NOMO-1 (cell line): ENCODE measurements at regions not wholly inside any gene's neighbourhood (a gene's known extent, or its start where the extent isn't known, plus 50 kb on each side); places are given as distances from the start of the nearest gene placed in this dataset.
A peak's percentile ranks its signal among the peaks of the same experiment; 100 is the strongest.
"Not testable (repeated sequence)": the region's sequence is repeated elsewhere in the genome, so short reads cannot be mapped to it uniquely, and the experiment has no call there.

Source experiments
- DNase-seq, 2 experiments: peaks; one replicate each; lab custom pipeline; 2025; ENCODE audit not compliant: unreplicated experiment in 2 of 2; lab: John Stamatoyannopoulos, UW

DNA sequence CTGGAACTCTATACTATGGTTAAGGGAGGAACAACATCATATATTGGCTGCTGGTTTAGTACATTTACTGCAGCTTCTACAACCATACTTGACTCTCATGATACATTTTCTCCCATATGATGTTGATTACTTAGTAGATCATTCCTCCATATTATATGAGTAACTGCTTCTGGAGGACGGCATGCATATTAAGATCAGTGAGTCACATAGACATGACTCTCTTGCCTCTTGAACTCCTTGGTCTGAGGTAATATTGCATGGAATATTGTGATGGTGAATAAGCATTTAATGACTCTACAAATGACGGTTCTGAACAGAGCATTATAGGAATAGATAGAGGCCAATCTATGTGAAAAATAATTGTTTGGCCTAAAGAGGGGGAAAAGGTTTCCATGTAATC is 418.8 kb upstream of the SPHKAP start:
- DNase-seq = no peak

DNA sequence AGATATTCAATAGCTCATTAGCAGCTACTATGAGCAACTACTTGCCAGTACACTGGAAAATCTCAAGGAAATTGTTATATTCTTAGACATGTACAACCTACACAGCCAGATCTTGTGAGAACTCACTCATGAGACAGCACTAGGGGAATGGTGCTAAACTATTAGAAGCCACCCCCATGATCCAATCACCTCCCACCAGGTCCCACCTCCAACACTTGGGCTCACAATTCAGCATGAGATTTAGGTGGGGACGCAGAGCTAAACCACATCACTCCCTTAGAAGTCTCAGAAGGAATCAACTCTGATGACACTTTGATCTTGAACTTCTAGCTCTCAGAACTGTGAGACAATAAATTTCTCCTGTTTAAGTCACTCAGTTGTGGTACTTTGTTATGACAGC is 418.3 kb upstream of the SPHKAP start:
- no peak for DNase-seq

GRCh38 chr2:228599297-228599696 is 417.8 kb upstream of the SPHKAP start:
- DNase-seq = no peak

- no peak for DNase-seq
These were observed 415.5 kb upstream of the SPHKAP start for GRCh38 chr2:228597032-228597431.

DNA sequence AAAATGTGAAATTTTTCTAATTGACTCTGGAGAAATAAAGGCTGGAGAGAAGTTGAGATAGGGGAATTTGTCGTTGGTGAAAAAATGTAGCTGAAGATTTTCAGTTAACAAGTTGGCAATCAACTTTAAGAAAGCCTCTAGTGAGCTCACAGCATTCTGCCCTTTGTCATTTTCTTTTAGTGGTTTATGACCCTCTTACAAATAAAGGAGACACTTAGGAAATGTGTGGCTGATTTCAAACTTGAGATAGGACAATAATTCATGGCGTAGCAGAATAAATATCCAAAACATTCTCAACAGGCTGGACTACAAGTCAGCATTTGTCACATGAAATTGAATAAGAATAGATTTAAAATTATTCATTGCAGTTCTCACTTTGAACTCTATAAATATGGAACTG is 412.5 kb upstream of the SPHKAP start:
- DNase-seq = no peak

DNA sequence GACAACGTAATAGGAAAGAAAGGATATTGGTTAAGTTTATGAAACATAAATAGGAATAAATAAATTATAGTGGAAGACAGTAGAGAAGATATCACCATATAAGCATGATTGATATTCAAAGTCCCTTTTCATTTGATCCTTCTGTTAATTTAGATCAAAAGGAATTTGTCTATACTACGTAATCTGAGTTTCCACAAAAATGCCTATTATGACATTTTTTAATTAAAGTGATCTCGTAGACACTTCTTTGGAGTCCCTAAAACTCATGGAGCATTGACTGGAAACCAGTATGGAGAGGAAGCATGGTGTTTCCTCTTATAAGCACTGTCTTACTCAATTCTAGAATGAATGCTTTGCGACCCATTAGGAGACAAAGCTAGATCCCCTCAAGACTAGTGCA is 411.4 kb upstream of the SPHKAP start:
- no peak for DNase-seq

DNA sequence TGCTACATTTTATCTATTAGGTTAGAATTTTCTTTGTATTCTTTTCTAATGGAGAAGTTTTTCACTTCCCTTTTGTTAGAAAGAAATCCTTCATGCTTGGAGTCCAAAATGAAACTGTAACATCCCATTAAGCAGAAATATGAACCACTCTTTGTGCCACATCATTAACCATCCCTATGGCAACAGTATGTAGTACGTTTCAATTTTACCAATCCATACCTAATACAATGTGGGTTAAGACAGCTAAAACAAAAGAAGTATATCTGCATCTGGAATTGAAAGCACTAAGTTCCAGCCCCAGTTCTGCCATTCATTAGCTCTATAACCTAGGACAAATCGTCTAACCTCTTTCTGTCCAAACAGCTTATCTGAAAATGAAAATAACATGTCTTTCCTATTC is 409.2 kb upstream of the SPHKAP start:
- DNase-seq = no peak

GRCh38 chr2:228589115-228589514 is 407.6 kb upstream of the SPHKAP start:
- no peak for DNase-seq

DNA sequence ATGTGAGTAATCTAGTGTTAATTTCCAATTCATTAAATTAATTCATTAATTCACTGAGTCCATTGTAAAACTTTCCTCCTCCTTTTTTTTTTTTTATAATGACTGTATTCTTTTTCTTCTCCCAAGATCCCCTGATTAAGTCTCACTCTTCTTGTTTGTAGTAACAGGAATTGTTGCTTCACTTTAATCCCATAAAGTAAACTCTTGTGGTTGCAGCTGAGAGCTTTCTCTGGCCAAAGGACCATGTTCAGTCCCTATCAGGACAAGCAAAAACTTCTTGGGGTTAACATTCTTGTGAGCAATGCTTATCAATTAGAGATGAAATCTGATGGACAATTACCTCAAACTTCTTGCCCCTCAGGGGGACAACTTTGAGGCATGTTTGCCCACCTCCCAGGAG is 400.2 kb upstream of the SPHKAP start:
- DNase-seq = no peak

DNA sequence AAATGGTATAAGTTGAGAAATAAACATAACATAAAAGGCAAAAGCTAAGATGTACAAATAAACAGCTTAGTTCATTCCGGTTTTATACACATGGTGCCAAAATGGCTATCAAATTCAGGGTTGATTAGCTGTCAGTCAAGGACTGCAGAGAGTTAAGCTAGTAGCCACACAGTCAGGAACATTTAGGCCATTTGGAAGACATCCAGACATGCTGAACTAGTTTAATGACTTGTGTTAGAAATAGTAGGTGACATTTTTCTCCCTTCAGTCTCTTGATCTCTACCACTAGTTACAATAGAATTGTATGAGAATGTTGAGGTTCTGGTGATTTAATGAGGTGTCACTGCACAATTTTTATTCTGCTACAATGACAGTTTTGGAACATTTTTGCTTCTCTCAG is 394.4 kb upstream of the SPHKAP start:
- DNase-seq = no peak

GRCh38 chr2:228568275-228568674 is 386.8 kb upstream of the SPHKAP start:
- not testable (repeated sequence) for DNase-seq

- DNase-seq = no peak
These were observed 380.3 kb upstream of the SPHKAP start for GRCh38 chr2:228561816-228562215.

- no peak for DNase-seq
These were observed 378.4 kb upstream of the SPHKAP start for GRCh38 chr2:228559774-228560415.

DNA sequence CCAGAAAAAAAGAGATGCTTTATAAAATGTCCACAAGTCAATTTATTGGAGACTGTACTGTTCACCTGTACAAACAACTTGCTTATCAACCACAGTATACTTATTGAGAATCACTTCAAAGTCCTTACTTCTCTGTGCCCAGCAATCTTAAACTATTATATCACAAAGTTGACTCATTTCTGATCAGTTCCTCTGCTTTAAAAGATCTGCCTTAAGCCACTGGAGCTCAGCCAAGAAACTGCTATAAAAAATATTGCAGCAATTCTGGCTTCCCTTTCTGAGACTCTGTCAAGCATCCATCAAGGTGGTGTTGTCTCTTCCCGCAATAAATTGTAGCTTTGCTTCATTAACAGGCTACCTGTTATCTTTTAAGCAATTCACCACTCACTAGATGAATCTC is 375.2 kb upstream of the SPHKAP start:
- peak in 1 of 2 experiments; percentile 0 for DNase-seq

GRCh38 chr2:228549441-228550007 is 368.0 kb upstream of the SPHKAP start:
- DNase-seq = no peak

DNA sequence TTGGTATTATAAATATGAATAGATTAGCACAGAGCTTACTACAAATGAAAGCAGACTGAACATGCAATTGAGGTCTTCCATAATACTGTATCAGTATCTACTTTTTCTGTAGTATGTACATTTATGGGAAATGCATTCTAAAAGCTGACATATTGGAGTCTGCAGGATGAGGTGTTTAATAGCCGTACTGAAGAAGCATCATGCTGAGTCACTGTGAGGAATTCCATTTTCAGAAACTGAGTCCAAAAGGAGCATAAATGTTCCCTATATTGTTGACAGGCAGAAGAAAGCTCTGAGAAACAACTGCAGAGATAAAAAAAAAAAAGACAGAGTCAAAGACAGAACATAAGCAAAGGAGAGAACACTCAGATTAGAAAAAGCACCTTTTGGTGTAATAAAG is 366.7 kb upstream of the SPHKAP start:
- no peak for DNase-seq

DNA sequence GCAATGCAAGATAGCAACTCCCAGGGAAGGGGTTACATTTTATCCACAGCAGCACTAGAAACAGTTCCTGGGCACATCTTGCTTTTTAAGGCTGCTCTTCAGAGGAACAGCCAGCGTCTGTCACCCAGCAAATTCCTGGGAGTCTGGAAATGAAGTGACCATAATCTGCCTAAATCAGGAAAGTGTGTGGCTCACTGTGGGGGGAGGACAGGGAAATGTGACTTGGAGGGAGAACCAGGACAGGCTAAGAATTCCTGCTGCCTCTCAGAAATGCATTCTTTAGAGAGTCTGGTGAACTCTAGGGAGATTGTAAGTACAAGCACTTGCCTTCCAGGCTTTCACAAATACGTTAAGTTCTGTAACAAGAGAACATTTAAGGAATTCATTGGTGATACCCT is 364.3 kb upstream of the SPHKAP start:
- DNase-seq = no peak

DNA sequence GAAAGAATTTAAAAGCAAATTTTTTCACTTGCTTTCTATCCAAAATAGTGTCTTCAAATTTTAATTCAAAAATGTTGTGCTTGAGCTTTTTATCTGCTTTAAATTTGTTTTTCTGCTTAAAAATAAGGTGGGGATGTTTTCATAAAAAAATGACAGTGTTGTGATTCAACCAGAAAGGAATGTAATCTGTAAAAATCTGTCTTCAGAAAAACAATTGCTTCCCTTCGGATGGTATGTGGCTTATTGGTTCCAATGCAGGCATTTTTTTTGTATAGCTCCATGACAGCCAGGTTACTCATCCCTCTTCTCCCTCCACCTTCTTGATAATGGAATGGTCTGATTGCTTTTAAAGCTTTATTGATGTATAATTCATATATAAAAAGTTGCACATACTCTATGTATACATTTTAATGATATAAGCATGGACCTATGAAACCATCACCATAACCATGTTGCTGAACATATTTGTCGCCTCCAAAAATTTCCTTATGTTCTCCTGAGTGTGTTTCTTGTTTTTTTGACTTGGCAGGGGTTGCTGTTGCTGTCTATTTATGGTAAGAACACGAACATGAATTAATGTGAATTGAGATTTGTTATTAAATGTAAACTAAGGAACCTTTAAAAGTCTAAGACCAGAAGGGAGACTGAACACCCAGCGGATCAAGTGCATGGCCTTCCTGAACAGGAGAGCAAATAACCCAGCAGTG is 363.7 kb upstream of the SPHKAP start:
- DNase-seq = no peak

GRCh38 chr2:228543117-228543516 is 361.6 kb upstream of the SPHKAP start:
- DNase-seq = no peak

DNA sequence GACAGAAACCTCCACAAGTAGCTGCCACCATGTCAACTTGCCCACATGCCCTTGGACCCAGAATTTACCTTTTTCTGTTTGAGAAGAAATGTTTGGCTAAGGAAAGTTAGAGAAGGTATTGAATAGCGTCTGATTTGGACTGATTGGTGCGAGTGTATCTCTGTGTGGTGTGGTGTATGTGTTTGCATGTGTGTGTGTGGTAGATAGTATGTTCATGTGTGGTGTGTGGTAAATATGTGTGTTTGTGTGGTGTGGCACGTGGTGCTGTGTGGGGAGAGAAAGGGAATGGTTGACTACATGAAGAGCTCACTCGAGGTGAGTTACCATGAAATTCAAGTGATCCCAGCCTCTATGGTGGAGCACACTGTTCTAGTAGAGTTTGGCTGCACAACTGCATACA is 360.8 kb upstream of the SPHKAP start:
- no peak for DNase-seq

DNA sequence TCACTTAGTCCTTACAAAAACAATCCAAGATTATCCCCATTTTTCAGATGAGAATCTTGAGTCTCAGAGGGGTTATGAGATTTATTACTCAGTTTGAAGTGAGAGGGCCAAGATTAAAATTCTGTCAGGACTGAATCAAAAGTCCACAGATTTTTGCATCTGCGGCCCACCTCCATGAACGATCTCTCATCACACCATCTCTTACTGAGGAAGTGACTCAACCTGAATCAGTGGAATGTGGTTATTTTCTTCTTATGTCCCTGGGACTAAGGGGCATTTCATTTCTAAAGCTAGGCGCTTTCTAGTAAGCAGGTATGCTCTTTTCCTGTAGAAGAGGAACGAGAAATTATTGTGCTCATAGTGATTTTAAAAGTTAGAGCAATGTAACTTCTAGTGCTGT is 360.3 kb upstream of the SPHKAP start:
- no peak for DNase-seq

GRCh38 chr2:228540976-228541375 is 359.5 kb upstream of the SPHKAP start:
- DNase-seq = no peak
